KG1 (cell line): ENCODE measurements at regions not wholly inside any gene's neighbourhood (a gene's known extent, or its start where the extent isn't known, plus 50 kb on each side); places are given as distances from the start of the nearest gene placed in this dataset.

Experiments used
- DNase-seq: peaks from one replicate; lab custom pipeline; 2025; lab: John Stamatoyannopoulos, UW

DNA sequence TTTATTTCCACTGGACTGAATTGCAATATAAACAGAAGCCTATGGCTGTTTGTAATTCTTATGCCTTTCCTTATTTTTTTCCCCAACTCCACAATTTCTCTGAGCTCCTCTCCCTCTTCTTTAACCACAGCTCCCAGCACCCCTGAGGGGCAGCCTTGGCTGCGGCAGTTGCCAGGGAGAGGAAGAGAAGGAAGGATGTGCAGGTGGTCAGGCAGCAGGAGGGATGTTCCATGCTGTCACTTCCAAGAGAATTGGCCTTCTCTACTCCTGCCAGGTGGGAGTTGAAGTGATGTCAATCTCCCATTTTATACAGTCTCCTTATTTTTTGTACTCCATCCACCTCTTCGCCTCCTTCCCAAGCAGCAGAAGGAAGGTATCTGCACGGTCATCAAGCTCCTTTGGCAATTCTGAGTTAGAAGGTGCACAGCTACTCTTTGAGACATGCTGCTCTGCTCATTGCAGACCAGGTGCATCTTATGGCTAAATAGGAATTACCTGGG is 343.3 kb upstream of the RPS6KA3 start:
- no peak for DNase-seq

- no peak for DNase-seq
These were observed 340.1 kb upstream of the RPS6KA3 start for GRCh38 chrX:20606831-20607230.

DNA sequence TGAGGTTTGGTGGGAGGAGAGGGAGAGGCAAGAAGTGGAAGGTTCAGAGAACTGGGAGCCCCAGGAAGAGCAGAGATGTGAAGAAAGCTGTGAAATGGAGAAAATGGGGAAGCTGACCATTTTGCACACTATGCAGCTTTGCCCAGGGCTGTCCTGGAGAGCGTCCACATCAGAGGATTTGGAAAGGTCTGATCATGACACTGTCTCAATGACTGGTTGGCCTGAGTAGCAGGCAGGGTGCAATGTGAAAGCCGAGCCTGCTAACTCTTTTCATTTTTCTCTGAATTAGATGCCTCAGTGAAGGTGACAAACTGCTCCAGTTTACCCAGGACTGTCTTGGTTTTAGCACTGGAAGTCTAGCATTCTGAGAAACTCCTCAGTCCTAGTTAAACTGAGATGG is 330.1 kb upstream of the RPS6KA3 start:
- DNase-seq: no peak

DNA sequence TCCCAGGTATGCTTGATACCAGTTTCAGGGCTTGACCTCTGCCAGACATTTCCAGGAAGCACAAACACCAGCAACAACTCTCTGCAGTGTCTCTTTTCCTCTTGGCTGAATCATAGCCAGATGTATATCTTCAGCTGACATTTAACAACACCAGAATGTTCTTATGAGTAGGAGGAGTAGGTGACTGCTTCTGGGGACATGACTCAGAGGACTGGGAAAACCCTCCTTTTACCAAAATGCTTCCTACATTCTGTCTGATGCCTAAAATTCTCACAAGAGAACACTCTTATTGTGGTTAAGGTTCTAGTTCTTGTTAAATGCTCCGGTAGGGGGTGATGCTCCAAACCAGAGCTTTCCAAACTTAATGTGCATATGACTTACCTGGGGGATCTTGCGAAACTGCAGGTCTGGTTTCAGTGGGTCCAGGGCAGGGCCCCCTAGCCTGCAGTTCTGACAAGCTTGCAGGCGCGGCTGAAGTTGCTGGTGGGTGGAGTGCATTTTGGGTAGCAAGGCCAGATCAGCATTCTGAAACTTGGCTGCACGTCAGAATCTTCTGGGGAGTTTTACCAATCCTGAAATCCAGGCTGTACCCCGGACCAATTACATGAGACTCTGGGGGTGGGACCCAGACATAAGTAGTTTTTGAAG is 329.3 kb upstream of the RPS6KA3 start:
- no peak for DNase-seq

DNA sequence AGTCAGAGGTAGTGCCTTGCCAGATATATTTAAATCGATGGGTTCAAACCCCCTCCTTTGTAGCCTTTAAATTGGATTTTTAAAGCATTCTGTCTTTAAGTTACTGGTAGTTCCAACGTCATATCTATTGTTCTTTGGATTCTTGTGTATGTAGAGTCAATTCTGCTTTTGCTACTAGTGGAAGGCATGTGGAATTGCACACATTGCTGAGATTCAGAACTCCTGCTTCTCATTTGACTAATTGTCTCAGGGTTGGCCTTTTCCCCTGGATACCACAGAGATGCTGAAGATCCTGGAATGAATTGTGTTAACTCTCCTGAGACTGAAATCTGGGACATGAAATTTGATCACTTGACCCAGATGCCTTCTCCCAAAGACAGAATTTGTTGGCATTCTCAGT is 328.3 kb upstream of the RPS6KA3 start:
- no peak for DNase-seq

DNA sequence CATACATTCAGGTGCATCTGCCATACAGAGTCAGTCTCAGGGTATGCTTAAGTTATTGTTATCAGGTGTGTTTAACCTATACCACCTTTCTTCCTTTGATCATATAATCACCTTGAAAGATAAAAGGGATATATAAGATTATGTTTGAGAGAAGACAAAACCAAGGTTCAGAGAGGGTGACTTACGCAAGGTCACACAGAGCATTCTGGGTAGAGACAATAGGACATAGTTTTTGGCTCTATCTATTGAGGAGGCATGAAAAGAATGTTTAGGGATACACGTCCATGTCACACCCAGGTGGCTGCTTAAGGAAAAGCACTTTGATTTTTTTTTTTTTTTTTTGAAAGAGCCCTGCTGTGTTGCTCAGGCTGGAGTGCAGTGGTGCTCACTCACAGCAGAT is 327.1 kb upstream of the RPS6KA3 start:
- DNase-seq: no peak

DNA sequence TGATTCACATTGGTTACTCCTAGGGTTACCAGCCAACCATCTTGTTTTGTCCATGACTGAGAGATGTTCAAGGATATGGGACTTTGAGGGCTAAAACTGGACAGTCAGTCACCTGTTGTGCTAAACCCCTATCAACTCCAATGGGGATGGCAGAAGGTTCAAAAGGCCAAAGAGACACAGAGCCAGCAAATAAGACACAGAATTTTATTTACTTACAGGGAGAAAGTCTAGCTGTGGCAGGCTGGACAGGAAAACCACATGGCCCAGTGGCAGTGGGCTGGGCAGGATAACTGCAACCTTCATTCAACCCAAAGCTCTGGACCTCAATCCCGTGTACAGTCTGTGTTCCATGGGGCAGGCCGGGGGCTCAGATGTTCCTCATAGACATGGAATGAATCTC is 326.7 kb upstream of the RPS6KA3 start:
- no peak for DNase-seq

GRCh38 chrX:20591246-20591645 is 324.5 kb upstream of the RPS6KA3 start:
- DNase-seq: no peak

GRCh38 chrX:20585782-20586181 is 319.1 kb upstream of the RPS6KA3 start:
- no peak for DNase-seq

GRCh38 chrX:20571611-20572010 is 304.9 kb upstream of the RPS6KA3 start:
- DNase-seq: no peak

GRCh38 chrX:20567108-20567507 is 300.4 kb upstream of the RPS6KA3 start:
- no peak for DNase-seq

GRCh38 chrX:20547611-20548051 is 280.9 kb upstream of the RPS6KA3 start:
- DNase-seq: no peak

GRCh38 chrX:20545538-20545937 is 278.8 kb upstream of the RPS6KA3 start:
- no peak for DNase-seq

GRCh38 chrX:20542072-20542471 is 275.4 kb upstream of the RPS6KA3 start:
- no peak for DNase-seq

GRCh38 chrX:20538974-20539373 is 272.3 kb upstream of the RPS6KA3 start:
- no peak for DNase-seq

- no peak for DNase-seq
These were observed 265.0 kb upstream of the RPS6KA3 start for GRCh38 chrX:20531667-20532066.

GRCh38 chrX:20530406-20530921 is 263.8 kb upstream of the RPS6KA3 start:
- DNase-seq: no peak

DNA sequence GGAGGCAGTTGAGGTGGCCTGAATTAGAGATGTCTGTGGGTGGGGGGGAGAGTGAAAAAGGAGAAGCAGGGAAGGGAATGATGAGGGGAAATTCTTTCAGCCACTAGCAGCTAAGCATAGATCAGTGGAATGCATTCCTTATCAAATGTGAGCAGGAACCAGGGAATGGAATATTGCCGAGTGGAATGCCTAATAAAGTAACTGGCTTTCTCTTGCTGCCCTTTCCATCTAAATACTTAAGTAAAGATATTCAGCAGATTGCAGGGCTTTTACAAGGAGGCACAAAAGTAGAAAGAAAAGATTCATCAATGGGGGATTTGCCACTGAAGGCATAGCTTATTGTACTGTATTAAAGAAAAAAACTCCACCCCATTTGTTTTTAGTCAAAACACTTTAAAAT is 263.0 kb upstream of the RPS6KA3 start:
- DNase-seq: no peak

DNA sequence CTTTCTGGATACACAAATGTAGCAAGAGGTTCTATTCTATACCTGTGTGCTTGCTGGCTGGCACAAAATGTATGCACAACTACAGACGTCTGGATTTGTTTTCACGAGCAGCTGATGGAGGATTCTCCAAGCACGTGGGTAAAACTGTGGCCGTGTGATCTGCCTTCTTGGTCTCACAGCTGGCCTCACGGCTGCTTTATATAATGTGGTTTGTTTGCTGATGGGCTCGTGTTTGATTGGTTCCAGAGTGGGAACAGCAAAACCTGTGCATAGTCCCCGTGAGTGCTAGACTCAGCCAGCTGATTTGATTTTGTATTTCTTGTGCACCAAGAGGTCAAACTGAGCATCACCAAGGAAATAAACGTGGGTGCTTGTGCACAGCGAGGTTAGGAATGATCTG is 262.6 kb upstream of the RPS6KA3 start:
- no peak for DNase-seq

GRCh38 chrX:20527558-20528011 is 260.9 kb upstream of the RPS6KA3 start:
- peak; percentile 3 for DNase-seq

DNA sequence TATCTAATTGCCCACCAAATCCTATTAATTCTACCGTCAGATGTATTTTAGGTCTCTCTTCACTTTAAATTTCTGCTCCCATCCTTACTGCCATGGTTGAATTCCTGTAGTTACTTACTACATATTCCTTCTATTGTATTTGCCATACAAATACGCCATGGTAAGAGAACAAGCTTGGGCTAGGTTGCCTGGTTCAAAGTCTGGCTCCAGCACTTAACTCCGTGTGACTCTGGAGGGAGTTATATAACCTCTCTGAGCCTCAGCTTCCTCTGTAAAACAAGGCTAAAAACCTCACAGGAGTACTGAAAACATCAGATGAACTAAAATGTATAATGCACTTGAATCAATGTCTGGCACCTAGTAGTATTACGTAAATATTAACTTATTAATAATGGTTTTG is 260.3 kb upstream of the RPS6KA3 start:
- no peak for DNase-seq

DNA sequence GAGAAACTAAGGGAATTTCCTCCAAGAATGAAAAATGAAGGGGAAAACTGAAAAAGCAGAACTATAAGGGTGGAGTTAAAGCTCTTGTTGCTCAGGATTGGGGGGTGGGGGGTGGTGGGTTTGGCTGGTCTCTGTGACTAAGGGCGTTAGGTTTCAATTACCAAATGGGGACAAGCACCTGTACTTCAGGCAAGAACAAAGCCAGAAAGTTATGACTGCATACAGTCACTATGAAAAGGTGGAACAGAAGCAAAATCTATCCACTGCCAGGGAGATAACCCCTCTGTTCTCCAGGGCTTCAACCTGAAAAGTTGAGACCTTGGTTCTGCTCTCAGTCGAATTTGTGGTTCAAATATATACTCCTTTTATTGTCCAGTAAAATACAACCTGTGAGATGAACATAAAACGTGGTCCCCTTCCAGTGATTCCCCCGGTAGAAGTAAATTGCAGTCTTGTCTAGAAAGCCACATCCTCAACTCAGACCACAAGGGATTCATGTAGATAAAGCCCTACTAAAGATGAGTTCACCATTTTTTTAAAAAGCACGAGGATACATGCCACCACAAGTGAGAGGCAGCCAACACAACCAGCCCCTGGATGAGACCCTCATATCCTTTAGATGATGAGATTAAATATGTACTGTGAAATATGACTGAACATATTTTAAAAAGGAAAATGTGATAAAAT is 257.1 kb upstream of the RPS6KA3 start:
- DNase-seq: no peak

DNA sequence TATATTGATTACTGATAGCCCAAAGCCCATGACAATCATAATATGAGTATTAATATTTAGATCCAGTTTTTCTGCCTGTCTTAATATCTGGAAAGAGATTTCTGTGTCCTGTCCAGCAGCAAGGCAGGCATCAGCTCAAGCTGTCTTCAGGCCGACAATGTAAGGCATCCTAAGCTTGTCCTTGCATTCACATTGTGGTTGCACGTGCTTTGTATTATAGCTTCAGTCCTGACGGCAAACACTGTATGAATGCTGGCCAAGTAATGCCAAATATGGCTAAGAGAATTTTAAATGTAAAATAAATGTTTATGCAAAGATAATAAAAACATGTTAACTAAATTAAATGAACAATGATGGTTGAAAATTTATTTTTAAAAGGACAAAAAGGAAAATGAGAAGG is 255.7 kb upstream of the RPS6KA3 start:
- no peak for DNase-seq
